OCI-LY7 (cell line): ENCODE measurements at regions not wholly inside any gene's neighbourhood (a gene's known extent, or its start where the extent isn't known, plus 50 kb on each side); places are given as distances from the start of the nearest gene placed in this dataset.

Experiments
- BruUV-seq: library from RNA; stranded (reverse); fragments of 400-500 nt; replicated peaks from 2 replicates; lab custom pipeline; 2021; lab: Mats Ljungman, UMichigan
- CTCF ChIA-PET: fragments of 300-600 bp; sonication (Branson Sonifier 250); formaldehyde crosslinking; loops from one replicate; lab custom pipeline; 2022; ENCODE audit warnings: antibody characterized with exemption; ENCODE audit not compliant: unreplicated experiment; lab: Charles Lee
- POLR2A ChIA-PET: fragments of 300-600 bp; sonication (Branson Sonifier 250); formaldehyde crosslinking; loops from one replicate; lab custom pipeline; 2022; ENCODE audit warnings: antibody characterized with exemption; lab: Charles Lee
- DNase-seq: peaks from one replicate; pipeline ENCODE4 v3.0.0-alpha.2; 2015; ENCODE audit warnings: low spot score
- H2AFZ ChIP-seq: fragments of 200-600 bp; sonication (generic), shearing (Covaris generic); 2 replicates; pipeline ENCODE4 v1.6.1; 2014; ENCODE audit warnings: mild to moderate bottlenecking, antibody characterized with exemption, low read length, moderate library complexity
- H3K27ac ChIP-seq: fragments of 200-600 bp; sonication (generic); 2 replicates; pipeline ENCODE4 v1.5.1; 2014; ENCODE audit warnings: mixed run types, low read depth, mild to moderate bottlenecking, moderate library complexity, low read length, inconsistent platforms; ENCODE audit not compliant: poor library complexity, severe bottlenecking
- H3K36me3 ChIP-seq: fragments of 200-600 bp; sonication (generic); 2 replicates; pipeline ENCODE4 v1.6.1; 2014; ENCODE audit warnings: mild to moderate bottlenecking, antibody characterized with exemption, low read length, moderate library complexity, mixed read lengths; ENCODE audit not compliant: insufficient read depth
- H3K4me1 ChIP-seq: fragments of 200-600 bp; sonication (generic); 2 replicates; pipeline ENCODE4 v1.5.1; 2014; ENCODE audit warnings: mild to moderate bottlenecking, low read length; ENCODE audit not compliant: insufficient read depth, poor library complexity, severe bottlenecking
- H3K4me2 ChIP-seq: fragments of 200-600 bp; sonication (generic); 2 replicates; pipeline ENCODE4 v1.6.1; 2014; ENCODE audit warnings: mild to moderate bottlenecking, low read length
- H3K4me3 ChIP-seq: fragments of 200-600 bp; sonication (generic); 2 replicates; pipeline ENCODE4 v1.5.1; 2014; ENCODE audit warnings: mild to moderate bottlenecking, low read depth, low read length; ENCODE audit not compliant: poor library complexity, severe bottlenecking
- H3K79me2 ChIP-seq: fragments of 200-600 bp; sonication (generic); 2 replicates; pipeline ENCODE4 v1.6.1; 2016; ENCODE audit warnings: low read depth, mild to moderate bottlenecking, low read length, moderate library complexity, mixed read lengths; ENCODE audit not compliant: insufficient read depth
- H3K9me2 ChIP-seq: fragments of 200-600 bp; sonication (generic); 2 replicates; pipeline ENCODE4 v1.6.1; 2016; ENCODE audit warnings: mild to moderate bottlenecking, low read length, mixed read lengths; ENCODE audit not compliant: insufficient read depth
- H3K9me3 ChIP-seq: fragments of 200-600 bp; sonication (generic); 2 replicates; pipeline ENCODE4 v1.6.1; 2014; ENCODE audit warnings: mild to moderate bottlenecking, mixed run types, low read length, mixed read lengths
- H4K20me1 ChIP-seq: fragments of 200-600 bp; sonication (generic); 2 replicates; pipeline ENCODE4 v1.6.1; 2014; ENCODE audit warnings: mild to moderate bottlenecking, antibody characterized with exemption, low read length, moderate library complexity, mixed read lengths; ENCODE audit not compliant: insufficient read depth
- CTCF ChIP-seq: fragments of 200-600 bp; sonication (generic); conservative IDR thresholded peaks from 2 replicates; pipeline ENCODE4 v1.5.1; 2014; ENCODE audit warnings: mild to moderate bottlenecking, antibody characterized with exemption, low read length, moderate library complexity, mixed read lengths
- EZH2phosphoT487 ChIP-seq: fragments of 200-600 bp; sonication (generic); IDR thresholded peaks from 2 replicates; pipeline ENCODE4 v1.6.1; 2018; ENCODE audit warnings: low read depth, borderline replicate concordance, mild to moderate bottlenecking, mixed run types, antibody characterized with exemption, low read length, moderate library complexity, mixed read lengths
- intact Hi-C: fragments of 100-400 bp; cut with micrococcal nuclease; formaldehyde crosslinking; loops from one replicate; pipeline ENCODE4 v1.10.0; 2022; ENCODE audit not compliant: unreplicated experiment

GRCh38 chr7:129366-130221, 62.8 kb upstream of the FAM20C start:
- no peak overlapping the region for H2AFZ ChIP-seq
- no TSS peak for BruUV-seq

GRCh38 chr7:130222-130572, 62.2 kb upstream of the FAM20C start:
- Histone ChIP-seq H3K4me2 (no peak overlapping the region), H3K4me3 (no peak overlapping the region), H3K27ac (no peak overlapping the region), H3K36me3 (no peaks in the 10 kb centered on the region), H3K9me3 (no peaks in the 10 kb centered on the region), H3K4me1 (no peaks in the 10 kb centered on the region), H3K79me2 (no peaks in the 10 kb centered on the region), H2AFZ (no peak overlapping the region), H4K20me1 (no peaks in the 10 kb centered on the region), H3K9me2 (no peaks in the 10 kb centered on the region)
- TF ChIP-seq EZH2phosphoT487 = no peak
- no peak for TF ChIP-seq CTCF
- ChIA-PET POLR2A (no interaction called here), CTCF (no interaction called here)
- no TSS peak for BruUV-seq
- intact Hi-C loops = no loop called here
- DNase-seq = no peak

More at GRCh38 chr7:129366-130221, 62.8 kb upstream of the FAM20C start:
- no peaks in the 10 kb centered on the region for H3K9me3 ChIP-seq
- no peaks in the 10 kb centered on the region for H3K9me2 ChIP-seq
- no peaks in the 10 kb centered on the region for H4K20me1 ChIP-seq
- H3K4me1 ChIP-seq = no peaks in the 10 kb centered on the region
- H3K27ac ChIP-seq = no peak overlapping the region
- H3K4me2 ChIP-seq = no peak overlapping the region
- ChIA-PET POLR2A (no interaction called here), CTCF (no interaction called here)
- TF ChIP-seq EZH2phosphoT487 = no peak
- TF ChIP-seq CTCF = no peak
- no peaks in the 10 kb centered on the region for H3K79me2 ChIP-seq
- intact Hi-C loops = no loop called here
- no peak for DNase-seq
- no peak overlapping the region for H3K4me3 ChIP-seq
- H3K36me3 ChIP-seq = no peaks in the 10 kb centered on the region
